RPMI7951 (cell line): ENCODE measurements at regions not wholly inside any gene's neighbourhood (a gene's known extent, or its start where the extent isn't known, plus 50 kb on each side); places are given as distances from the start of the nearest gene placed in this dataset.
A peak's percentile ranks its signal among the peaks of the same experiment; 100 is the strongest.
"Not testable (repeated sequence)": the region's sequence is repeated elsewhere in the genome, so short reads cannot be mapped to it uniquely, and the experiment has no call there.

Source experiments
- DNase-seq: peaks from one replicate; pipeline ENCODE4 v3.0.0-alpha.2; 2012; ENCODE audit warnings: low read depth

- no peak for DNase-seq
Observed at GRCh38 chr3:127440384-127440783, 150.1 kb downstream of the TPRA1 start.

GRCh38 chr3:127439621-127440020 lies 150.9 kb downstream of the TPRA1 start:
- no peak for DNase-seq

- DNase-seq = no peak
Observed at GRCh38 chr3:127438951-127439350, 151.1 kb upstream of the PRR20G start.

- no peak for DNase-seq
Observed at GRCh38 chr3:127438371-127438770, 150.5 kb upstream of the PRR20G start.

- DNase-seq = not testable (repeated sequence)
Observed at GRCh38 chr3:127435299-127435698, 147.5 kb upstream of the PRR20G start.

GRCh38 chr3:127431066-127431465 lies 143.2 kb upstream of the PRR20G start:
- DNase-seq = no peak

- peak; percentile 5 for DNase-seq
Observed at GRCh38 chr3:127428344-127428997, 140.6 kb upstream of the PRR20G start.

GRCh38 chr3:127427666-127428065 lies 139.8 kb upstream of the PRR20G start:
- no peak for DNase-seq

GRCh38 chr3:127427156-127427555 lies 139.3 kb upstream of the PRR20G start:
- DNase-seq = no peak

- DNase-seq = no peak
Observed at GRCh38 chr3:127426444-127427153, 138.8 kb upstream of the PRR20G start.

- DNase-seq = no peak
Observed at GRCh38 chr3:127425505-127426443, 137.9 kb upstream of the PRR20G start.

GRCh38 chr3:127424766-127425504 lies 137.1 kb upstream of the PRR20G start:
- no peak for DNase-seq

GRCh38 chr3:127423856-127424765 lies 136.3 kb upstream of the PRR20G start:
- no peak for DNase-seq

- DNase-seq = no peak
Observed at GRCh38 chr3:127422663-127423375, 135.0 kb upstream of the PRR20G start.

- DNase-seq = no peak
Observed at GRCh38 chr3:127421943-127422662, 134.3 kb upstream of the PRR20G start.

- DNase-seq = no peak
Observed at GRCh38 chr3:127420829-127421228, 133.0 kb upstream of the PRR20G start.

- no peak for DNase-seq
Observed at GRCh38 chr3:127419641-127420553, 132.1 kb upstream of the PRR20G start.

- no peak for DNase-seq
Observed at GRCh38 chr3:127419182-127419581, 131.3 kb upstream of the PRR20G start.
